ENCODE measurements at regions not wholly inside any gene's neighbourhood (a gene's known extent, or its start where the extent isn't known, plus 50 kb on each side); places are given as distances from the start of the nearest gene placed in this dataset.

- no peak for DNase-seq
Observed at GRCh38 chr21:35100349-35100811, 51.3 kb upstream of the RUNX1 start.

GRCh38 chr21:35099310-35099709 is 50.2 kb upstream of the RUNX1 start:
- no peak for DNase-seq

Measured in inflammatory macrophage treated with lipopolysaccharide for 1 hour (primary cell).